Fibroblast of lung (primary cell): ENCODE measurements at regions not wholly inside any gene's neighbourhood (a gene's known extent, or its start where the extent isn't known, plus 50 kb on each side); places are given as distances from the start of the nearest gene placed in this dataset.

Experiments used
- DNase-seq, 2 donors: peaks; one replicate each; pipeline versions ENCODE4 v3.0.0 to v3.0.0-alpha.2; 2010; ENCODE audit warnings: low read depth in 2 of 2
- H2AFZ ChIP-seq: 2 replicates; pipeline ENCODE4 v1.5.1; 2012; ENCODE audit warnings: low read length, control low read depth, inconsistent platforms
- H3K27ac ChIP-seq: 2 replicates; pipeline ENCODE4 v1.5.1; 2011; ENCODE audit warnings: low read length, control low read depth; ENCODE audit not compliant: insufficient read depth
- H3K27me3 ChIP-seq: 2 replicates; pipeline ENCODE4 v1.5.1; 2011; ENCODE audit warnings: mild to moderate bottlenecking, low read length; ENCODE audit not compliant: control insufficient read depth, insufficient read depth
- H3K36me3 ChIP-seq: 2 replicates; pipeline ENCODE4 v1.5.1; 2011; ENCODE audit warnings: low read length; ENCODE audit not compliant: control insufficient read depth, insufficient read depth
- H3K4me1 ChIP-seq: 2 replicates; pipeline ENCODE4 v1.5.1; 2011; ENCODE audit warnings: low read length; ENCODE audit not compliant: control insufficient read depth, insufficient read depth; ENCODE audit errors: extremely low read depth
- H3K4me2 ChIP-seq: 2 replicates; pipeline ENCODE4 v1.5.1; 2011; ENCODE audit warnings: low read length, control low read depth; ENCODE audit not compliant: insufficient read depth; ENCODE audit errors: extremely low read depth
- H3K4me3 ChIP-seq, 4 experiments: fragments of 200-600 bp in 1 of 4; sonication (generic) in 1 of 4; replicated peaks in 1 of 4; 2 replicates each; pipeline ENCODE4 v1.5.1; 2011 to 2016; ENCODE audit warnings: low read length in 4 of 4, low read depth in 3 of 4, mild to moderate bottlenecking in 3 of 4, control low read depth in 2 of 4, inconsistent platforms in 1 of 4, mixed read lengths in 1 of 4; ENCODE audit not compliant: insufficient read depth in 1 of 4; ENCODE audit errors: control extremely low read depth in 1 of 4
- H3K79me2 ChIP-seq: 2 replicates; pipeline ENCODE4 v1.5.1; 2012; ENCODE audit warnings: mild to moderate bottlenecking, low read length, inconsistent platforms; ENCODE audit not compliant: control insufficient read depth, insufficient read depth
- H3K9ac ChIP-seq: 2 replicates; pipeline ENCODE4 v1.5.1; 2011; ENCODE audit warnings: mild to moderate bottlenecking, low read length, control low read depth; ENCODE audit not compliant: insufficient read depth
- H3K9me3 ChIP-seq: 2 replicates; pipeline ENCODE4 v1.5.1; 2012; ENCODE audit warnings: low read depth, low read length; ENCODE audit not compliant: control insufficient read depth, insufficient read depth
- H4K20me1 ChIP-seq: 2 replicates; pipeline ENCODE4 v1.5.1; 2011; ENCODE audit warnings: low read length; ENCODE audit not compliant: control insufficient read depth, insufficient read depth; ENCODE audit errors: extremely low read depth
- EZH2 ChIP-seq: IDR thresholded peaks from 2 replicates; pipeline ENCODE4 v1.5.1; 2012; ENCODE audit warnings: low read length, control low read depth, mild to moderate bottlenecking; ENCODE audit errors: missing control alignments
- TF ChIP-seq, protein P1 (sequence below), 2 donors: IDR thresholded peaks in 1 of 2; conservative IDR thresholded peaks in 1 of 2; 1 replicate in 1 of 2; 2 replicates in 1 of 2; pipeline ENCODE4 v1.5.1; 2011 to 2012; ENCODE audit warnings: low read length in 2 of 2, control low read depth in 1 of 2, inconsistent platforms in 1 of 2, low read depth in 1 of 2, mild to moderate bottlenecking in 1 of 2

DNA sequence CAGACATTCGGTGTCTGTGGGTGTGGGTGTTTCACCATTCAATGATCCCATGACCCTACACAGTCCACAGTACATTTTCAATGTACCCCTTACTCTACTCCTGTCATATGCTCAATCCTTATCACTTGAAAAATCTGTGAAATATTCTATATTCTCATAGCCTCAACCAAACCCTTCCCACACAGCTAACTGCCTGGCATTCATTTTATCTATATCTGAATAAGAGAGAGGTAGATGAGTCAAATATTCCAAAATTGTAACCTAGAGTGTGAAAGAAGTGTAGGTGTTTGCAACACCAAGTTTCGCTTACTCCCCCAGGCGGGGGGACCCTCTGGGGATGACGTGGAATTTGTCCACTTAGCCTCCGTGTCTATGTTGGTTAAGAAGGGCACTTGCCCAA is 354.8 kb downstream of the ETS1 start:
- no peak overlapping the region for H3K4me2 ChIP-seq
- no peak overlapping the region for H3K9ac ChIP-seq
- no peaks in the 10 kb centered on the region for H3K9me3 ChIP-seq
- no peak for TF ChIP-seq EZH2
- TF ChIP-seq, protein P1, sequence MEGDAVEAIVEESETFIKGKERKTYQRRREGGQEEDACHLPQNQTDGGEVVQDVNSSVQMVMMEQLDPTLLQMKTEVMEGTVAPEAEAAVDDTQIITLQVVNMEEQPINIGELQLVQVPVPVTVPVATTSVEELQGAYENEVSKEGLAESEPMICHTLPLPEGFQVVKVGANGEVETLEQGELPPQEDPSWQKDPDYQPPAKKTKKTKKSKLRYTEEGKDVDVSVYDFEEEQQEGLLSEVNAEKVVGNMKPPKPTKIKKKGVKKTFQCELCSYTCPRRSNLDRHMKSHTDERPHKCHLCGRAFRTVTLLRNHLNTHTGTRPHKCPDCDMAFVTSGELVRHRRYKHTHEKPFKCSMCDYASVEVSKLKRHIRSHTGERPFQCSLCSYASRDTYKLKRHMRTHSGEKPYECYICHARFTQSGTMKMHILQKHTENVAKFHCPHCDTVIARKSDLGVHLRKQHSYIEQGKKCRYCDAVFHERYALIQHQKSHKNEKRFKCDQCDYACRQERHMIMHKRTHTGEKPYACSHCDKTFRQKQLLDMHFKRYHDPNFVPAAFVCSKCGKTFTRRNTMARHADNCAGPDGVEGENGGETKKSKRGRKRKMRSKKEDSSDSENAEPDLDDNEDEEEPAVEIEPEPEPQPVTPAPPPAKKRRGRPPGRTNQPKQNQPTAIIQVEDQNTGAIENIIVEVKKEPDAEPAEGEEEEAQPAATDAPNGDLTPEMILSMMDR (conservative IDR thresholded peaks at IDR 0.05 in 1 of 2, IDR thresholded peaks at IDR 0.05 in 1 of 2; ENCODE audit: low read depth in 1 of 2, low read length in 2 of 2), result no peak
- no peaks in the 10 kb centered on the region for H3K36me3 ChIP-seq
- no peaks in the 10 kb centered on the region for H3K79me2 ChIP-seq
- DNase-seq, result no peak
- no peak overlapping the region for H3K4me3 ChIP-seq
- no peak overlapping the region for H2AFZ ChIP-seq
- H3K27ac ChIP-seq, result no peak overlapping the region
- no peaks in the 10 kb centered on the region for H3K4me1 ChIP-seq
- no peaks in the 10 kb centered on the region for H3K27me3 ChIP-seq
- no peaks in the 10 kb centered on the region for H4K20me1 ChIP-seq

DNA sequence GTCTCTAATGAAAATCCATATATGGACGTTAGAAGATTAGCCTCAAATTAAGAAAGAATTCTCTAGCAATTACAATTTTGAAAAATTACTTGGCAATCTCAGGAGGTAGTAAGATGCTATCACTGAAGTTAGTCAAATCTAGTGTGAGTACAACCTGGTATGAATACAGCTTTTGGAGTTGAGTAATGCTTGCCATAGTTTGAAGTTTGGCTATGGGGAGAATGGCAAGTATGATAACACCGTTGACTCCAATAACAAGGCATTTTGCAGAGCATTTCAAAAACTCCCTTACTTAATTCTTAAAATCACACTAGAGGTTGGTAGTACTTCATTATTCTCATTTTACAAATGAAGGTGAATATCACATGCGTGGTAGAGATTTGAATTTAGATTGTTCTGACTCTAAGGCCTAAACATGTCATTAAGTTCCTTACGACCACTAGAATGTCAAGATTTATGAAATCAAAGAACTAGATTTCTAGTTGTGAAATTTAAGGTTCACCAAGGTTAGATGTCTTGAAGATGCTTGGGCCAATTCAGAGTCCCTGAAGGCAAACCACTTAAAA is 355.4 kb downstream of the ETS1 start:
- Histone ChIP-seq H3K27me3 (no peaks in the 10 kb centered on the region), H3K36me3 (no peaks in the 10 kb centered on the region), H3K79me2 (no peaks in the 10 kb centered on the region), H3K4me1 (no peaks in the 10 kb centered on the region), H3K27ac (no peak overlapping the region), H3K9ac (no peak overlapping the region), H3K4me2 (no peak overlapping the region), H3K4me3 (no peak overlapping the region), H4K20me1 (no peaks in the 10 kb centered on the region), H2AFZ (no peak overlapping the region), H3K9me3 (no peaks in the 10 kb centered on the region)
- no peak for DNase-seq
- TF ChIP-seq, protein P1 (conservative IDR thresholded peaks at IDR 0.05 in 1 of 2, IDR thresholded peaks at IDR 0.05 in 1 of 2; ENCODE audit: low read depth in 1 of 2, low read length in 2 of 2), result no peak
- TF ChIP-seq EZH2, result no peak

DNA sequence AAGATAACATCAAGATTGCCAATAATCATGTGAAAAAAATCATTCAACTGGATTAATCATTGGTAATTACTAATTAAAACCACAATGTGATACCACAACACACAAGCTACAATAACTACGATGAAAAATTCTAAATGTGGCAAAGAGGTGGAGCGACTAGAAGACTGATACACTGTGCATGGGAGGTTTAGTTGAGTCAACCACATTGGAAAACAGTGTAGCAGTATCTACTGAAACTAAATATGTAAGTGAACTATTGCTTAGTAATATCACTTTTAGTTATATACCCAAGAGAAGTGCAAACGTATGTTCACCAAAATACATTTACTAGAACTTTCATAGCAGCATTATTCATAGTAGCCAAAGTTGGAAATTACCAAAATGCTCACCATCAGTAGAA is 359.9 kb downstream of the ETS1 start:
- Histone ChIP-seq H3K79me2 (no peaks in the 10 kb centered on the region), H3K9ac (no peak overlapping the region), H3K4me2 (no peak overlapping the region), H3K9me3 (no peaks in the 10 kb centered on the region), H3K36me3 (no peaks in the 10 kb centered on the region), H3K27me3 (no peaks in the 10 kb centered on the region), H3K4me3 (no peak overlapping the region), H2AFZ (no peak overlapping the region), H4K20me1 (no peaks in the 10 kb centered on the region), H3K27ac (no peak overlapping the region), H3K4me1 (no peaks in the 10 kb centered on the region)
- TF ChIP-seq EZH2, result no peak
- TF ChIP-seq, protein P1 (conservative IDR thresholded peaks at IDR 0.05 in 1 of 2, IDR thresholded peaks at IDR 0.05 in 1 of 2; ENCODE audit: low read depth in 1 of 2, low read length in 2 of 2), result no peak
- no peak for DNase-seq
